ENCODE measurements at regions not wholly inside any gene's neighbourhood (a gene's known extent, or its start where the extent isn't known, plus 50 kb on each side); places are given as distances from the start of the nearest gene placed in this dataset.

DNA sequence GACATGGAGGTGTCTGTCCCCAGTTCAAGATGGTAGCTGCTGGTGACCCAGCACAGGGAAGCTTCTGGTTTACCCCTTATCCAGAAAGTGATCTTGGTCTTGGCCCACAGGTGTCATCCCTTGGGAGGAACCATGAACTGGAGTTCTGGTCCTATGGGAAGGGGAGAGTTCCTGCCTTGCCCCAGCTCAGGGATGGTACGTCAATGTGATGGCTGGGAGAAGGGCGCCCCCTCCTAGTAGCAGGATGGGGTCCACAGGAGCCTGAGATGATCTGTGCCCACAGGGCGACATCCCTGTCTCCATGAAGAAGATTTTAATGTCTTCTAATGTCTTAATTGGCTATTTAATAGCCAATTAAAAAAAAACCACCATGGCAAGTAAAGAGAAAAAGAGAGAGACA, 249.8 kb downstream of the SIPA1L2 start:
- TF ChIP-seq CTCF (IDR thresholded peaks at IDR 0.05; ENCODE audit: poor library complexity, severe bottlenecking): no peak
- TF ChIP-seq MXI1 (conservative IDR thresholded peaks at IDR 0.05; ENCODE audit: poor library complexity, severe bottlenecking): no peak
- no peak for TF ChIP-seq REST (IDR thresholded peaks at IDR 0.05; ENCODE audit: borderline replicate concordance)
- no peak for TF ChIP-seq EZH2 (IDR thresholded peaks at IDR 0.05; ENCODE audit: borderline replicate concordance, insufficient read depth, low read length, poor library complexity, severe bottlenecking)
- no peak for TF ChIP-seq SMC3 (conservative IDR thresholded peaks at IDR 0.05; ENCODE audit: poor library complexity)
- TF ChIP-seq POLR2AphosphoS5 (IDR thresholded peaks at IDR 0.05): no peak
- no peak for TF ChIP-seq EP300 (conservative IDR thresholded peaks at IDR 0.05; ENCODE audit: poor library complexity, severe bottlenecking)
- TF ChIP-seq RAD21 (conservative IDR thresholded peaks at IDR 0.05): no peak
